ENCODE measurements at regions not wholly inside any gene's neighbourhood (a gene's known extent, or its start where the extent isn't known, plus 50 kb on each side); places are given as distances from the start of the nearest gene placed in this dataset.

- no peak overlapping the region for H3K4me3 ChIP-seq
- H3K27ac ChIP-seq, result no peak overlapping the region
- no peaks in the 10 kb centered on the region for H4K20me1 ChIP-seq (ENCODE audit: insufficient read depth, poor library complexity, severe bottlenecking)
- TF ChIP-seq EZH2 (IDR thresholded peaks at IDR 0.05; ENCODE audit: borderline replicate concordance), result no peak
- no peak for TF ChIP-seq EZH2phosphoT487 (IDR thresholded peaks at IDR 0.05; ENCODE audit: low read depth, severe bottlenecking, unreplicated experiment)
- TF ChIP-seq CTCF (IDR thresholded peaks at IDR 0.05; ENCODE audit: poor library complexity), result no peak
- H3K4me1 ChIP-seq (ENCODE audit: insufficient read depth), result peaks cover 6% of the 10 kb centered on the region
- no peak overlapping the region for H2AFZ ChIP-seq
- H3K79me2 ChIP-seq, result no peaks in the 10 kb centered on the region
- H3K9me3 ChIP-seq (ENCODE audit: low read depth), result peaks cover 4% of the 10 kb centered on the region
- H3K9me2 ChIP-seq (replicated peaks; ENCODE audit: insufficient read depth), result no peaks in the 10 kb centered on the region
- H3K27me3 ChIP-seq, result no peaks in the 10 kb centered on the region
- H3K36me3 ChIP-seq (replicated peaks; ENCODE audit: insufficient read depth, low read depth), result no peaks in the 10 kb centered on the region
- H3K4me2 ChIP-seq, result no peak overlapping the region
- no peak for DNase-seq (ENCODE audit: low spot score)
These were observed 122.7 kb upstream of the SESN3 start for GRCh38 chr11:95353706-95354105.

GRCh38 chr11:95352733-95353346 lies 121.8 kb upstream of the SESN3 start:
- Histone ChIP-seq H3K9me2 (replicated peaks; ENCODE audit: insufficient read depth) (no peaks in the 10 kb centered on the region), H3K36me3 (replicated peaks; ENCODE audit: insufficient read depth, low read depth) (no peaks in the 10 kb centered on the region), H3K79me2 (no peaks in the 10 kb centered on the region), H3K4me1 (ENCODE audit: insufficient read depth) (no peaks in the 10 kb centered on the region), H3K9me3 (ENCODE audit: low read depth) (peaks cover 4% of the 10 kb centered on the region), H3K4me2 (no peak overlapping the region), H3K27me3 (no peaks in the 10 kb centered on the region), H2AFZ (no peak overlapping the region), H3K4me3 (no peak overlapping the region), H4K20me1 (ENCODE audit: insufficient read depth, poor library complexity, severe bottlenecking) (no peaks in the 10 kb centered on the region), H3K27ac (no peak overlapping the region)
- TF ChIP-seq EZH2 (IDR thresholded peaks at IDR 0.05; ENCODE audit: borderline replicate concordance) (no peak), CTCF (IDR thresholded peaks at IDR 0.05; ENCODE audit: poor library complexity) (no peak)
- WGBS (ENCODE audit: low lambda C conversion rate, missing lambda C conversion rate), result 78% methylated on average over 2 of the region's 2 CpGs
- DNase-seq (ENCODE audit: low spot score), result no peak

- Histone ChIP-seq H3K27me3 (no peaks in the 10 kb centered on the region), H3K27ac (no peak overlapping the region), H2AFZ (no peak overlapping the region), H4K20me1 (ENCODE audit: insufficient read depth, poor library complexity, severe bottlenecking) (no peaks in the 10 kb centered on the region), H3K4me1 (ENCODE audit: insufficient read depth) (no peaks in the 10 kb centered on the region), H3K9me2 (replicated peaks; ENCODE audit: insufficient read depth) (no peaks in the 10 kb centered on the region), H3K79me2 (no peaks in the 10 kb centered on the region), H3K9me3 (ENCODE audit: low read depth) (peaks cover 4% of the 10 kb centered on the region), H3K36me3 (replicated peaks; ENCODE audit: insufficient read depth, low read depth) (no peaks in the 10 kb centered on the region), H3K4me3 (no peak overlapping the region), H3K4me2 (no peak overlapping the region)
- DNase-seq (ENCODE audit: low spot score), result no peak
- TF ChIP-seq EZH2 (IDR thresholded peaks at IDR 0.05; ENCODE audit: borderline replicate concordance), result no peak
- TF ChIP-seq CTCF (IDR thresholded peaks at IDR 0.05; ENCODE audit: poor library complexity), result no peak
These were observed 118.4 kb upstream of the SESN3 start for GRCh38 chr11:95349345-95349942.

- no peak for DNase-seq (ENCODE audit: low spot score)
- H3K27me3 ChIP-seq, result no peaks in the 10 kb centered on the region
- H3K4me2 ChIP-seq, result no peak overlapping the region
- H3K79me2 ChIP-seq, result no peaks in the 10 kb centered on the region
- no peak overlapping the region for H3K27ac ChIP-seq
- TF ChIP-seq EZH2 (IDR thresholded peaks at IDR 0.05; ENCODE audit: borderline replicate concordance) (no peak), CTCF (IDR thresholded peaks at IDR 0.05; ENCODE audit: poor library complexity) (no peak), EZH2phosphoT487 (IDR thresholded peaks at IDR 0.05; ENCODE audit: low read depth, severe bottlenecking, unreplicated experiment) (no peak)
- no peaks in the 10 kb centered on the region for H3K9me2 ChIP-seq (replicated peaks; ENCODE audit: insufficient read depth)
- peaks cover 4% of the 10 kb centered on the region for H3K9me3 ChIP-seq (ENCODE audit: low read depth)
- no peaks in the 10 kb centered on the region for H3K4me1 ChIP-seq (ENCODE audit: insufficient read depth)
- 100% methylated on average over 1 of the region's 1 CpG for WGBS (ENCODE audit: low lambda C conversion rate, missing lambda C conversion rate)
- H3K36me3 ChIP-seq (replicated peaks; ENCODE audit: insufficient read depth, low read depth), result no peaks in the 10 kb centered on the region
- H2AFZ ChIP-seq, result no peak overlapping the region
- no peaks in the 10 kb centered on the region for H4K20me1 ChIP-seq (ENCODE audit: insufficient read depth, poor library complexity, severe bottlenecking)
- no peak overlapping the region for H3K4me3 ChIP-seq
These were observed 115.3 kb upstream of the SESN3 start for GRCh38 chr11:95346265-95346664.
